ENCODE measurements at regions not wholly inside any gene's neighbourhood (a gene's known extent, or its start where the extent isn't known, plus 50 kb on each side); places are given as distances from the start of the nearest gene placed in this dataset.

DNA sequence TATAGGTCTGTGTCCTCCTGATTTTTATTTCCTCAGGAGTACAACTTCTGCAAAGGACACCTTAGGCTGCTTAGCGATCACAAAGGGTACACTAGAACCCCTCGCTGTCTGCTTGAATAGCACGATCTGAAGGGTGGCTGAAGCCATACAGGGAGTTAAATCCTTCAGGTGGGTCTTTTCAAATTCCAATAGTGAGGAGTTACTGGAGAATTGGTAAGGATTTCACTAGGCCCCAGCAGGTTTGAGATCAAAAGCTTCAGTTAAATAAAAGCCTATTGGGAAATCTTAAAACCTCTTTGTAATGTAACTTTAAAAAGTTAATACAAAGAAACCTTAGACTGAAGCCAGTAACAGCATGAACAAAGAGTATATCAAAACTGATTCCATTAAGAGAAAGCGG lies 613.1 kb downstream of the ZEB2 start:
- DNase-seq: no peak

DNA sequence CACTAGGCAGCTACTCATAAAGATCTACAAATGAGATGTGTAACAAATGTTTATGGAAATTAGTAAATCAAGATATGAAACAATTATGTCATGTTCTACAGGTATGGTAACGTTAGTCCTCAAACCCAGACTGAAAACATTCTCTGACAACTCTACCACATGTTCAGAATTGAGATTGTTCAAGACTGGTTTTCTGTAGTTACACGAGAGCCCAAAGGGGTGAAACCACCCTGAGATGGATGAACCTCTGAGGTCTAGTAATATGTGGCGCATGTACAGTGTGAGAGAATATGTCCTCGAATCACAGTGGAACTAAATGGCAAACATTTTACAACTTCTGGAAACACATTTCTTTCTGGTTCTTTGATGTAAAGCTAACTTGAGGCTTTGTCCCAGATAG lies 614.3 kb downstream of the ZEB2 start:
- peak; percentile 17 for DNase-seq

DNA sequence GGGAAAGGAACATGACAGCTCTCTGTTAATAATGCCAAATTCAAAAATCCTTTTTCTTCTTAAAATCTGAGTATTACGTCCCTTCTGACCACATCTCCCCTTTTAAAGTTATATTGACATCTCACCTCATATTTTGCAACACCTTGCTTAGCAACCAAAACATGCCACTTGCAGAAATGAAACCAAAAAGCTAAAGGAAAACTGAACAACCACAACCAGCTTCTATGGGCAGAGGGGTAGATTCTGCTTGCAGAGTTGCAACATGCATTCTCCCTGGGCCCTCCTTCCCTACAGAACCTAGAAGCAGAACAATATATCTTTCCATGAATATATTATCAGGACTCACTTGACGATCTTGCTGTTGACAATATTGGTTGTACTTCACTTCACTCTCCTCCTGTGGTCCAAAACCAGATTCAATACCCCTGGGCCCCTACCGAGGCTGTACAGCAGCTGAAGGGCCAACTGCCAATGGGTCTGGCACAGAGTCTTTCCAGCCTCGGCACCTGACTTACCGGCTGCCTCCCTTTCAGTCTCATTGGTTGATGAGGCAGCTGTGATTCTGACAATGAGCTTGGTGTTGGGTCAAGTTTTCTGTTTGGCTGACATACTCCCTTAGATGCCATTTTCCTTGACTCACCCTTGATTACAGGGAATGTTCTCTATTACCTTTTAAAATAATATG lies 616.6 kb downstream of the ZEB2 start:
- peak; percentile 65 for DNase-seq

DNA sequence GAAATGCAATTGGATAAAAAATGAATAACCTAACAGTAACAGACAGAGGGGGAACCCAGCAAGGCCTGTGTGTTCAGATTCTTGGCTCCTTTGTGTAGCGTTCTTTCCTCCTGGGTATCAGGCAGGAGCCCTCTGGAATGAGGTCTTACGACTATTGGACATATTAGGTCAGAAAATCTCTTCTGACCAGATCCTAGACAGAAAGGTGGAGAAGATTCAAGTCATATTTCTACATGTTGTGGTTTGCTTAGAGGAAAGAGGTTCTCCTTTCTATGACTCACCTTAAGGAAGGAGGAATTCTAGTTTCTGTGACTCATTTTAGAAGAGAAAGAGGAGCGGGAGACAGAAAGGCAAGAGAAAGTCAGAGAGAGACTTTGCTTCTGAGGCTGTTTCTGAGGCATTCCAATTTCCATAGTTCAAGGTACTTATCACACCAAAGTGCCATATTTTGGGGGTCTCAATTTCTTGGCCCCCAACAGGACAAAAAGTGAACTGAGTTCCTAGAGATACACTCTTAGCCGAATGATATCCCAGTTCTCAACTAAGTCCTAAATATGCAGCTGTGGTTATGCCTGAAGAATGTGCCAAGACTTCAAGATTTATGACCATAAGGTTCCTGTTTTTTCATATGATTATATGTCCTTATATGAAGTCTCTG lies 618.6 kb downstream of the ZEB2 start:
- DNase-seq: peak; percentile 81

DNA sequence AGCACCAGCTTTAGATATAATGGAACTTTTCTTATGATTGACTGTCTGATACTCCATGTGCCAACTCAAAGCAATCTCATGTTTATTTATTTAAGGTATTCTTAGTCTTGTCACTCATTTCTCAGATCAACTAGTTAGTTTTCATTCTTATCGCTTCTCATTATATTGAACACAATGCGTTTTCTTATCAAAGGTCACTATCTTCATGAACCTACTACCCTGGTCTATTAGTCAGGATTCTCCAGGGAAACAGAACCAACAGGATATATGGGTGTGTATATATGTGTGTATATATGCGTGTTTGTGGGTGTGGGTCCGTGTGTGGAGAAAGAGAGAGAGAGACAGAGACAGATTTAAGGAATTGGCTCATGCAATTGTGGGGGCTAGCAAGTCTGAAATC lies 619.9 kb downstream of the ZEB2 start:
- no peak for DNase-seq

DNA sequence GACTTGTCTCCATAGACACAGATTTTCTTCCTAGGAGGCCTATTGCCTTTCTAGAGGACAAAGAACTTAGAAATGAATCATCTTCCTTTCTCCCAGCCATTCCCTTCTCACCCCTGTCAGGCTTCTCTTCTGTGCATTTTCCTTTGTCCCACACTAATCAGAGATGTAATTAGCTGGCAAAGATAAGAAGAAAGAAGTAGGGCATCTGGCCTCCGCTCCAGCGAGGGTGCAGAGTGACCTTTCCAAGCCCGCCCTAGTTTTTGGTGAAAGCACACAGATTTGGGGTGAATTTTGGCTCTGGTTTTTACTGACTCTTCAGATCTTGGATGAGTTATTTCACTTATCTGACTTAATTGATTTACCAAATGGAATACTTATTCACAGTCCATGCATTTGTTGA lies 626.5 kb downstream of the ZEB2 start:
- no peak for DNase-seq

DNA sequence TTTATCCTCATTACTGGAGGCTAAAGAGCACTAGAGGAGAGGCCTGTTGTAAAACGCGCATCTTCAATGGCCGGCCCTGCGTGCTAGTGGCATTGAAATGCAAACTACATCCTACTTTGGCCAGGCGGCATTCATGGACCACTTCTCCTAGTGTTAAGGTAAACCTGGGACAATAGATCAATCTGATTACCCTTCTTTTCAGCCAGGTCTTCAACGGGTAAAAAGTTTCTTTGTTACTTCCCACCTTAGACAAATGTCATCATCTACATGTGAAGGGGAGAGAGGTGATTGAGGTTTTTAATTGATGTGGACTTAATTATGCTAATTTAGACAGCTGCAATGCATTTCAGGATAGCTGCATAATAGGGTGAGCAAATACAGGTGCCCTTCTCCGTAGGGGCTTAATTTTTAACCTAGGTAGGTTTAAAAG lies 628.0 kb downstream of the ZEB2 start:
- DNase-seq: no peak

DNA sequence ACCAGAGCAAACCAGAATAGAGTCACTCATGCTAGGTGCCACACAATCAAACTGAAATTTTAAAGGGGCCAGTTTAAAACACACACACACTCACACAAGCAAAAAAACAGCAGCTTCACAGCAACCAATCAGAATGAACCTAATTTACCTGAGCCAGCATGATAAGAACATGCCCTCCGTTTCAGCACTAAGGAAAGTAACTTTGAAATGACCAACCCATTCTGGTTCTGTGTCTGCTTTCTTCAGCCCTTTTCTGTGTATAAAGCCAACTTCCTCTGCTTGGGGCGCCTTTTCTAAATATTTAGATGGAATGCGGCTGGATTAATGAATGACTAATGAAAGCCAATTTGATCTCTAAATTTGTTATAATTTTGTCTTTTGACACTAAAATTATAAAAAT lies 629.1 kb downstream of the ZEB2 start:
- no peak for DNase-seq

DNA sequence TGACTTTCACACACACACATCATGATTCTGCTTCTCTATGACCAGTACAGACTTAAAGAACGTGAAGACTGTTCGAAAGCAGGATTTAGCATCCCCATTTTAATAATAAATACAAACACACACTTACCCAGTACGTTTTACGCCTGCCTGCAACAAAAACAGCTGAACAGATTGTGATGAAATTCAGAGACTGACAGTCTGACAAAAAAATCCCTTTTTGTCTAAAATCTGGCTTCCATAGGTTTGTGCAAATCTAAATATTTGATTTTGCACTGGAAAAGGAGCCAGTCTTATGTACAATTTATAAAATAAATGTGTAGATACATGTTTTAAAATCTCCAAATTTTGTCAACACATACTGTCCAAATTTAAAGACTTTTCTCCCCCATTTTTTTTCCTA lies 630.7 kb downstream of the ZEB2 start:
- no peak for DNase-seq

DNA sequence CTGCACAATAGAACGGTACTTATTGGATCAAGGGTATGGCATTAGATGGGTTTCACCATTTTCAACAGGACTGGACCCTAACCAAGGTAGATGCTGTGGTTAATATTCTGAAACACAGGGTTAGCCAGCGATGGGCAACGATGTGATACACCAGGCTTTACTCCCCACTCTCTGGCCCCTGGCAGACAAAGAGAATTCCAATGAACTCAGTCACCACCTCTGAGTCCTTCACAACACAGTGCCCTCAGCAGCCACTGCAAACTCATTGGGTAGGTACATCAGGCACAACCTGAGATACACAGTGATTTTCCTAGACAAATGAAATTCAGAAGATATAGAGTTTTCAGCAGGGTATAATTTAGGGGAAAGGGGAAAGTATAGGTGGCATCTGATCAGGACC lies 634.5 kb downstream of the ZEB2 start:
- DNase-seq: no peak

DNA sequence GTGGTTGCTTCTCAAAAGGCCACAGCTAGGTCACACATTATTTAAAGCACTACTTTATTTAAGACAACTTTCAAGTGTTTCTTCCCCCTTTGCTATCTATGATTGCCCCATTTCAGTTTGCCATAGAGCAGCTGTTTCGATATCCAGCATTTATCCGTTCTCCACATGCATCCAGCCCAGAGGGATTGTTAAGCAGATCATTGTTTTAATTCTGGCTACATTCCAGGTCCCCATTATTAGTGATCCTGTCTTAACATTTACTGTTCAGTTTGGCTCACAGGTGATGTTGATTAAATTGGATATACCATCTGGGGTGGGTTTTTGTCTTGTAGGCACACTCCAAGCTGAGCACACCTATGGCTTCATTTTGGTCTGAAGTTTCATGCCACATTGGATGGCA lies 638.7 kb downstream of the ZEB2 start:
- DNase-seq: no peak

DNA sequence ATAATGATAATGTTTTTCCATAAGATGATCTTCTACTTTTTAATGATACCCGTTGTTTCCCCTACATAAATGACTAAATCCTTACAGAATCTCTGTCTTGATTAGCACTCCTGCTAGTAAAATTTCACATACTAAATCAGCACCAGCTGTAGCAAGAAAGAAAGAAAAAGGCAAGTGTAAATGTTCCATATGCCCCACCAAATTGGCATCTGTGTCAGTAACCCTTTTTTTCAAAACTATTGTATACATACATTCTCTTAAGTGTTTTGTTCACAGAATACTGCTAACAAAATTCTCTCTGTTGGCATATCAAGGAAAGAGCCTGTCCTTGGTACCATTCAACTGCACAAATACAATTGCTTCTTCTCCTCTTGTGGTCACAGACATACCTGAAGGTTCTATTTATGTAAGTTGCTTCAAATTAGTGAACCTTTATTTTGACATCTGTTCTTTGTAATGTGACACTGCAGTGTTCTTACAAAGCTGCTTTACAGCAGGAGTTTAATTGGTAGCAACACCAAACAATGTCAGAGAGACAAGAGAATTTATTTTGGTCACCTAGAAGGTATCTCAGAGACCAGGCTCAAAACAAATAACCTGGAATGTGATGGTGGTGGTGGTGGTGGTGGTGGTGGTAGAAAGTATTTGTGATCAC lies 641.9 kb downstream of the ZEB2 start:
- no peak for DNase-seq

DNA sequence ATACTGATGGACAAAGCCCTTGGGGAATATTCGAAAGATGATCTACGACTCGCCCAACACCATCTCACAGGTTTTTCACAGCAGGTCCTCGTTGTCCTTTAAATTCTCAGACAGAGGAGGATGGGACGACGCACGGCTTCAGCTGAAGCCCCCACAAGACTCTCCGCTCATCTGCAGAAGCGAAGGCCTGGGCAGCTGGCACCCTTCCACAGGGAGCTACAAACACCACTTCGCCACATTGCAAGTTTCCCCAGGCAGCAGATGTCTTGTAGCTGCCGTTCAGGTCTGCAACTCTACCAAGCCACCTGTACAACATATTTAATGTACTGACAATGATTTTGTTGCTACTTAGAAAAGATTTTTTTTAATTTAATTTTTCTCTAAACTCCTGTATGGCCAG lies 642.9 kb downstream of the ZEB2 start:
- no peak for DNase-seq

DNA sequence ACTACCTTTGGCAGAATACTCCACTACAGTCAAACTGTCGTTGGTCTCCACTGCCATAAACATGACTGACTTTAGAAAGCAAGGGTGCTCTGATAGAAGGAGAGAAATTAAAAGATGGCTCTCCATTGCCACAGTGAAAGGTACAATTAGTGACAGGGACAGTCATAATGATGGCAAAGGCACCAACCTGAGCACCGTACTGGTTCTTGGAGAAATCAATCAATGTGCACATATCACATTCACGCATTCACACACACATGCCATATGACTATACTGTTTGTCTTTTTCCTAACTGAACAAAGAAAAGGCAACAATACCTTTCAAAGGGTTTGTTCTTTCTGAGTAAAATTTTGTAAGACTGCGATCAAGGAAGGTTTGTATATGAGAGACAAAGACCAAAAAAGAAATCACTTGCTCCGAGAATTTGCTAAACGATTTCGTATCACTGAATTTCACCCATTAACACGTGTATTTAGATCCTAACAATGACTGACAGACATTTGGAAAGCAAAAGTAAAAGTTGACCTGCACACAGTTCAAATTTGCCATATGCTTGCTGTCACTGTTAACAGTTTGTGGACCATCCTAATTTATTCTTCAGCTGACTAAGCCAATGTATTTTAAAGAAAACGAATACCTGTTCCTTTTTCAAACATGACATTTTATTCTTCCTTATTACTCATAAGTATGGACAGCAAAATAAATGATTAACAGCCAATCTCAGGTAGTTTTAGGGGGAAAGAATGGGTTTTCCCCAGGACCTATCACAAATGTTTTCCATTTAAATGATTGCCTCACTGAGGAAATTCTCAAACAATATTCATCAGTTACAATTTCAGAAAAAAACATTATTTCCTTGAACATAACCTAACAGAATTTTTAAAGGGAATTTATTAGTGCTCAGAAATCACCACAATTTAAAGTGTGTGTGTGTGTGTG lies 644.4 kb downstream of the ZEB2 start:
- DNase-seq: no peak

DNA sequence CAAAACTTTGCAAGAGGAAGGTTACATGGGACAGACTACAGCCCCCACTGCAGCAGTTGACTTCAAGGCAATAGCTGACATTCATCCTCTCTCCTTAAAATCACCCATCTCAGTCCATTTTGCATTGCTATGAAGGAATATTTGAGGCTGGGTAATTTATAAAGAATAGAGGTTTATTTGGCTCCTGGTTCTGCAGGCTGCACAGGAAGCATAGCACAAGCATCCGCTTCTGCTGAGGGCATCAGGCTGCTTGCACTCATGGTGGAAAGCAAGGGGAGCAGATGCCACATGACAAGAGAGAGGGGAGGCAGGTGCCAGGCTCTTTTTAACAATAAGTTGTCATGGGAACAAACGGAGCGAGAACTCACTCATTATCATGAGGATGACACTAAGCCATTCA lies 646.0 kb downstream of the ZEB2 start:
- DNase-seq: no peak

DNA sequence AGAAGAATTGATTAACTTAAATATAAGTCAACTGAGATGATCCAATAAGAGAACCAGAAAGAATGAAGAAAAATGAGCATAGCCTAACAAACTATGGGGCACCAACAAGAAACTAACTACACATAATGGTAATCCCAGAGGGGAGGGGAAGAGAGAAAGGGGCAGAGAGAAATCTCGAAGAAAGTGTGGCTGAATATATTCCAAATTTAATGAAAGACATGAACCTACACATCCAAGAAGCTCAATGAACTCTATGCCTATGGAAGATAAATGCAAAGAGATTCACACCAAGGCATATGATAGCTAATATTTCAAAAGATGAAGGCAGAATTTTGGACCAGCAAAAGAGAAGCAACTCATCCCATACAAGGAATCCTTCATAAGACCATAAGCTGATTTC lies 649.2 kb downstream of the ZEB2 start:
- no peak for DNase-seq

DNA sequence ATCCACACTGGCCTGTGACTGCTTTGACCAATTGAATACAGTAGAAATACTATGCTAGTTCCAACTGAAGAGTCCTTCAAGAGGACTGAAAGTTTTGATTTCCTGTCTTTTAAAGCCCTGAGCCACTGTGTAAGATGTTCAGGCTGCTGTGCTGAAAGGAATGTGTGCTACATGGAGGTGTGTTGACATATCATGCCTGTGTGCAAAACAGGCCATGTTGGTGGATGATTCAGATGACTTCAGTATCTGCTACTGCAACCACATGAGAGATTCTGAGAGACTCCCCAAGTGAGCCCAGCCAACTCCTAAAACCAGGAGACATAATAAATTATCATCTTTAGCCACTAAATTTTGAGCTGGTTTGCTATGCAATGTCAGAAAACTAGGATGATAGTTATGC lies 662.9 kb downstream of the ZEB2 start:
- DNase-seq: no peak

DNA sequence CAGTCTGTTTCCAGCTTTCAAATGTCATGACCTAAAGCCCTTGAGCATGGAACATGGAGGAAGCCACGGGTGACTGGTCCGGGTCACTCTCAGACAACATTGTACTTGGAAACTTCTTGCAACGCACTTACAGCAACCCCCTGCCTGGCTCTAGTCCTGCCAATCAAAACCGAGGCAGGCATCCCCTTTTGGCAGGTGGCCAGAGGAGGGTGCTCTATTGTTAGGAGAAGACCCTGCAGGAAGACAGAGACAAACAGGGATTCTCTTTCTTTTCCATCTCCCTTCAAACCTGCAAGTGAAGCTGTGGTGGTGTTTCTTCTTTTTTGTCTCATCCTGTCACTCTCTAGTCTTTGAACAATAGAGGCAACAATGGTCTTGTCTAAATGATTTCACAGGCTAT lies 667.2 kb downstream of the ZEB2 start:
- DNase-seq: no peak

DNA sequence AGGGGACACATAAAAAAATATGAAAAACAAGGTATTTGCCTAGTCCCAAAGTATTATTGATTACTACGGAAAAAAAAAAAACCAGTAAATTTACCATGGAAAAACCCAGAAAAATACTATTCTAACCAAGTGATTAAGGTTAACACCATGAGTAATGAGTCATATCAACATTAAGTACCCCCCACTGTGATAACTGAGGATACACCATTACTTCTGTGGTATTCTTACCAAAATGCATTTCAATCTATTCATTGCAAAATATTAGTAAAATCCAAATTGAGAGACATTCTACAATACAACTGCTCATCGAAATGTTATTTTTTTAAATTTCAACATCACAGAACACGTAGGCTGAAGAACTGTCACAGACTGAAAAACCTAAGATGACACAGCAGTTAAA lies 669.8 kb downstream of the ZEB2 start:
- no peak for DNase-seq

DNA sequence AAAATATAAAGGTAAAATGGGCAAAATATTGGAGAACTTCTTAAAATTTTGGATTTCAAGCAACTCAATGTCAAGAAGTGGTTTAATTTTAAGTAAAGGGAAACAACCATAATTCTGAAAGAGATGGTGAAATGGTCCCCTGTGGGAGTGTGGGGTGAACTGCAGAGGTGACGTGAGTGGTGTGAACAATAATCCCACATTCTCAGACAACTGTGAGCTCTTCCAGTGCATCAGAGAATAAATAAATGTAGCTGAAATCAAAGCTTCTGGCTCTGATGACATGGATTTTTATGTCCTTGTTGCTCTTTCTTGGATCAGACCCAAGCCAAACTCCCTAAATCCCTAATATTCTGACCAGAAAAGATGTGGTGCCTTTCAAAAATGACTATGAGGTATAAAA lies 672.7 kb downstream of the ZEB2 start:
- DNase-seq: no peak

DNA sequence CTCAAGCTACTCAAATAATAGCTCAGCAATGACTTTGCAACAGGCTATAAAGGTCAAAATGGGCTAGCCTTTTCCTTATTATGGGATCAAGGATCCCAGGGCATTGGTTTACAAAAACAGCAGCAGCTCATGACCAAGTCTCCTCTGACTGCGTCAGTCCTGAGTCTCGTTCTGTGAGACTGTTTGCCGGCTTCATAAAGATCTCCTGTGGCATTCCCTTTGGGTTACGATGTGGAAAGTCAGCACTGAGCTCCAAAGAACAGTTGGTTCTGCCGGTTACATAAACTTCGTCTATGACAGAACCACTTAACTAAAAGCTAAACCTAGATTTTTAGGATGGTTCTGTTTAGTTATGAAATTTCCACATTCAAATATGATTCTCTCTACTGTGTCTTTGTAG lies 674.9 kb downstream of the ZEB2 start:
- no peak for DNase-seq

DNA sequence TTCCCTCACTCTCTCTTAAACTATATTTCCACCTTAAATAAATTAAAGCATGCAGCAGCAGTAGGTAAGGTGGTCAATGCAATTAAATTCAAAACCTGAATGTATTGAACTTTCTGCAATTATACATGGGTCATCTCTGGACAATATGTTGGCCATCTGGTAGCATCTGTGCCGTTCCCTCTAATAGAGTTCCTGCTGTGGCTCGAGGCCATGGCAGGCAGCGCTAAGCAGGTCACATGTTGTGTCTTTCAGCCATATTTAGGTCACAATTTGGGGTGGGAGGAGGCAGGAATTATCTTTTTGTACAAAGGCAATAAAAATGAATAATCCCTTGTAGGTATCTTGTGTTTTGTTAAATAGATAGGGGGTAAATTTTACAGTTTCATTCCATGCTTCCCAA lies 676.2 kb downstream of the ZEB2 start:
- no peak for DNase-seq

DNA sequence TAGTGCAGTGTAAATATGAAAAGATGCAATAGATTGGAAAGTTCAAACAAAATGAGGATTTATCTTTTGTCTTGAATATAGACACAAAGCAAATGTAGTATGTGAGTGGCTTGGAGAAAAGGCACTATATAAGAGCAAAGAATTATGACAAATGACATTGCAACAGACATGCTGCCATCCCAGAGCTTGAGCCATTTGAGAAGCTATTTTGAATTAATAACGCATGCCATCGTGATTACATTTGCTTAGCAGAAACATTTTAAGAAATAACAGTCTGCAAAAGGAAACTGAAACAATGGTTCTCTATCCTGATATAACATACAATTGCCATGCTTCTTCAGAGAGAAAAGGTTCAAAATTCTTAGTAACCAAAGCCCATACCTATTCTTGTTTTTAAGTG lies 677.1 kb downstream of the ZEB2 start:
- DNase-seq: no peak

Data from activated CD4-positive, alpha-beta T cell treated with anti-CD3 and anti-CD28 coated beads, Interleukin-10, Interleukin-2, amounts not matched to agents 100 ng/mL and 50 ng/mL, durations not matched to agents 16 hours and 8 hours (primary cell).